ENCODE measurements at regions not wholly inside any gene's neighbourhood (a gene's known extent, or its start where the extent isn't known, plus 50 kb on each side); places are given as distances from the start of the nearest gene placed in this dataset.

GRCh38 chrX:3803305-3803704 lies 89.9 kb upstream of the PRKX start:
- TF ChIP-seq POLR2A (IDR thresholded peaks at IDR 0.05) = no peak
- TF ChIP-seq, protein P1, sequence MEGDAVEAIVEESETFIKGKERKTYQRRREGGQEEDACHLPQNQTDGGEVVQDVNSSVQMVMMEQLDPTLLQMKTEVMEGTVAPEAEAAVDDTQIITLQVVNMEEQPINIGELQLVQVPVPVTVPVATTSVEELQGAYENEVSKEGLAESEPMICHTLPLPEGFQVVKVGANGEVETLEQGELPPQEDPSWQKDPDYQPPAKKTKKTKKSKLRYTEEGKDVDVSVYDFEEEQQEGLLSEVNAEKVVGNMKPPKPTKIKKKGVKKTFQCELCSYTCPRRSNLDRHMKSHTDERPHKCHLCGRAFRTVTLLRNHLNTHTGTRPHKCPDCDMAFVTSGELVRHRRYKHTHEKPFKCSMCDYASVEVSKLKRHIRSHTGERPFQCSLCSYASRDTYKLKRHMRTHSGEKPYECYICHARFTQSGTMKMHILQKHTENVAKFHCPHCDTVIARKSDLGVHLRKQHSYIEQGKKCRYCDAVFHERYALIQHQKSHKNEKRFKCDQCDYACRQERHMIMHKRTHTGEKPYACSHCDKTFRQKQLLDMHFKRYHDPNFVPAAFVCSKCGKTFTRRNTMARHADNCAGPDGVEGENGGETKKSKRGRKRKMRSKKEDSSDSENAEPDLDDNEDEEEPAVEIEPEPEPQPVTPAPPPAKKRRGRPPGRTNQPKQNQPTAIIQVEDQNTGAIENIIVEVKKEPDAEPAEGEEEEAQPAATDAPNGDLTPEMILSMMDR (IDR thresholded peaks at IDR 0.05) = no peak
